HG03558 (cell line): ENCODE measurements at regions not wholly inside any gene's neighbourhood (a gene's known extent, or its start where the extent isn't known, plus 50 kb on each side); places are given as distances from the start of the nearest gene placed in this dataset.

Source experiments
- ATAC-seq: cut with Tn5 transposase; IDR thresholded peaks from one replicate; pipeline ENCODE4 v1.9.1; 2021; ENCODE audit warnings: moderate number of reproducible peaks; ENCODE audit not compliant: unreplicated experiment; ENCODE audit errors: extremely low read depth

DNA sequence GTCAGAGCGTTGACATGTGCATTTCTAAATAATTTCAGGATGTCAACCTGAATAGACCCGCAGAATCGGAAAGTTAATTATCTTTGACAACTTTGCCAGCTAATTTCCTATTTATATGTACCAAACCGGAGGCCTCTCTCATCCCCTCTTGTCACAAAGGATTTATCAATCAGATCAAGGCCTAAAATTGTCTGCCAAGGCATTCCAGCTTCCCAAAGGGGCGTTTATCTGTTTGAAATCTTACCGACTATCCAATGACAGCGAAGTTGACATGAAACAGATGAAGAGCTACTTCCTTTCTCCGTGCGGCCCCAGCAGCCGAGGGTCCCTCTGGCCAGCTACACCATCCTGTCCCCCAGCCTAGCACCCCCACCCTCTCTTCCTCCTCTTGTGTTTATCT lies 223.7 kb upstream of the DYNLRB2 start:
- ATAC-seq = no peak

DNA sequence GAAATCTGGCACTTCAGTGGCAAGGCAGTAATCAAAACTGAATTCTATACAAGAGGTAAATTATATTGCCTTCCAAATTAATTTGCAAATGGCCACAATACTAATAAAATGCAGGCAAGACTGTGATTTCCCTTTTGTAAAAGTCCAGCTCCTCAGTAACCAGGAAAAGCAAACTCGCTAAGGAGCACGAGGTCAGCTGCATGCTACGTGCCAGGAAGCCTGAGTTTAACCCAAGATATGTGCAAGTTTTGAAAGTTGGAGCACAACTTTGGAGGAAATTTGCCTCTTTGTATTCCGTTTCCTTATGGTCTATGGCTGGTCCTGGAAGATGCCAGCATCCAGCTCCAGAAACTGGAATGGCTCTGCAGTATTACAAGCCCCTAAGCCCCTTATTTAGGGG lies 226.8 kb upstream of the DYNLRB2 start:
- no peak for ATAC-seq

GRCh38 chr16:80309178-80309577 lies 231.6 kb upstream of the DYNLRB2 start:
- ATAC-seq = no peak

DNA sequence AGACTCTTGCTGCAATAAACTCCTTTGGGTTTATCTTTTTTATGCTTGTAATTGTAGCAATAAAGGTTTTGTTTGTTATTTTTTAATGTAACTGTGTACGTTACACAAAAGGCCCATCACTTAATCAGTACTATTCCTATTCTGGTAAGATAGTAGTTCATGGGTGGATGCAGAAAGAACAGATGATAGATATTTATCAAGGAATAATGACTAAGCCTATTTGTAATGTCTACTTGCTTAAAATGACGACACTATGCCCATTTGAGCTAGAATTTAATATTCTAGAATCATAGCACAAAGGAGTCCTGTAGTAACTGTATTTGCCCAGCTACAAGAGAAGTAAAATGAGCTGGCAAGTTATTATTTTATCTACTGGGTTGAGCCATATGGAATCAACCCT lies 235.4 kb upstream of the DYNLRB2 start:
- ATAC-seq = no peak

DNA sequence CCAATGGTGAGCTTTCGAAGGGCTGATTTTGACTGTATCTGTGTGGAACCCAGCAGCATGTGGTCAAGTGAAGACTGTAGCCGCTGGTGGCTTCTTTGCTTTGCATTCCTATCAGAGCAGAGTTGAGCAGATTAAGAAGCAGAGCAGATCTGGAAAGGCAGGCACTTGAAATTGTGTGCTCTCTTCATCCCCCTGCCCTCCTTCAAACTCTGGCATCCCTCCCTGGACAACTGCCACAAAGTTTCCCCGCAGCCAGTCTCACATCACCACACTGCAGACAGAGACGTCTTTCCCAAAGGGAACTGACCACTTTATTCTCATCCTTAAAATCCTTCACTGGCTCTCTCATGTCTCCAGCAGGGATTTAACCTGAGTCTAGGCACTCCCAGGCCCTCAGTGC lies 237.1 kb upstream of the DYNLRB2 start:
- no peak for ATAC-seq

DNA sequence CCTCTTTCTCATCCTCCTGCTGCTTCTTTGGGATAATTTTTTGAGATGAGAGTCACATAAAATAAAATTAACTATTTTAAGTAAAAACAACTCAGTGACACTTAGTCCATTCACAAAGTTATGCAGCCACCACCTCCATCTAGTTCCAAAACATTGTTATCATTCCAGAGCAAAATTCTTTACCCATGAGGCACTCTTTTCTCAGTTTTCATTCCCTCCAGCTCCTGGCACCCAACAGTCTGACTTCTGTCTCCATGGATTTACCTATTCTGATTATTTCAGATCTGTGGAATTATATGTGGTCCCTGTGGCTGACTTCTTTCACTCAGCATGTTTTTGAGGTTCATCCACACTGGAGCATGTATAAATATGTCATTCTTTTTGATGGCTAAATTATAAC lies 239.9 kb upstream of the DYNLRB2 start:
- ATAC-seq = no peak

- ATAC-seq = no peak
Measured at GRCh38 chr16:80300456-80300855, 240.3 kb upstream of the DYNLRB2 start.

DNA sequence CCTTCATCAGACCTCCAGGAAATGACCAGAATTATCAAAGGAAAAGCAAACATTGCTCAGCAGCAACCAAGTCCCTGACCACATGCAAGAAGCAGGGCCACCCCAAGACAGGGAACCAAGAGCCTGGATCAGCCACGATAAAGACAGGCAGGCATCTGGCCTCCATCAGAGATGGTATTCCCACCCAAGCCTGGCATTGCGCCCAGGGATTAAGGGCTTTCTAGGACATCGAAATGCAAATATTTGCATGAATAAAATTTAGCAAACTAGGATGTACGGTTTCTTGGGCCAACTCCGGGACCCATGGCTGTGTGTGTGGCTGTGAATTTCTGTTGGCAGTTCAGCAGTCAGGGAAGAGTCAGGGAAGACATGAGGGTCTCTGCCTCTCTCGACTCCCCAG lies 241.4 kb upstream of the DYNLRB2 start:
- ATAC-seq = no peak

GRCh38 chr16:80298676-80299075 lies 242.1 kb upstream of the DYNLRB2 start:
- ATAC-seq = no peak

DNA sequence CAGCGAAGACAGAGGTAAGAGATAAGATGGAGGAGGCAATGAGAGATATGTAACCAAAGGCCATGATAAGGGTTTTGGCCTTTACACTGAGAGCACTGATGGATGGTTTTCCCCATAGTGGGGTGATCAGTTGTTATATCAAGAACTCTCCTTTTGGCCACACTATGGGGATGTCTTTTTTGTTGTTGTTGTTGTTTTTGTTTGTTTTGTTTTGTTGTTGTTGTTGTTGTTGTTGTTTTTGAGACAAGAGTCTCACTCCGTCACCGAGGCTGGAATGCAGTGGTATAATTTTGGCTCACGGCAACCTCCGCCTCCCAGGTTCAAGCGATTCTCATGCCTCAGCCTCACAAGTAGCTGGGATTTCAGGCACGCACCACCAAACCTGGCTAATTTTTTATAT lies 244.8 kb upstream of the DYNLRB2 start:
- no peak for ATAC-seq

DNA sequence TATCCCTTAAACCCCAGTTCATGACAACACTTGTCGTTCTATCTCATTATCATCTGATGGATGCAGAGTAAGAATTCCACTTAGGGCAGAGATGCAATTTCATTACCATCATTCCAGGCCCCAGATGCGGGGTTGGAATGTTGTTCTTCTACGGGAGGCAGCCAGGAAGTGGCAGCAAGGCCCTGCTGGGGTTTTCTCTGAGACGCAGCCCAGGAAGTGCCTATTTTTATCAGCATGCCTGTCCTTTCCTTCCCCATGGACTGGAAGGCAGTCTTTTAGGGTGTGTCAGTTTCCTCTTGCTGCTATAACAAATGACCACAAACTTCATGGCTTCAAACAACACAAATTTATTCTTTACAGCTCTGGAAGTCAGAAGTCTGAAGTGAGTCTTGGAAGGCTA lies 246.6 kb upstream of the DYNLRB2 start:
- no peak for ATAC-seq

DNA sequence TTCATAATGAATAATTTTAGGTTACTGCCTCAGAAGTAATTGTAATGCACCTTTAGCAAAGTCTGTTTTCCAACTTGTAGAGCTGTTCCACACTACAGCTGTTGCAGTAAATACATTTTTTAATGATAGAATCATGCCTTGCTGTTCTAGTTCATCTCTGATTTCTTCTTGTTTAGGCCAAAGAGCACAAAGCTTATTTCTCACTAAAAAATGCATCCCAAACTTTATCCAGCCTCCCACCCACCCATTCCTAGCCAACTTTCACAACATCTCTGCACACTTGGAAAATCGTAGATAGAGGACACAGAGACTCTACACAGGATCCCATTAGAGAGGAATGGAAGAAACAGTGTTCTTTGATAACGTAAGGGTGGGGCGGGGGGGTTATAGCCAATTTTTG lies 252.2 kb upstream of the DYNLRB2 start:
- ATAC-seq = no peak

GRCh38 chr16:80287674-80288073 lies 253.1 kb upstream of the DYNLRB2 start:
- no peak for ATAC-seq

DNA sequence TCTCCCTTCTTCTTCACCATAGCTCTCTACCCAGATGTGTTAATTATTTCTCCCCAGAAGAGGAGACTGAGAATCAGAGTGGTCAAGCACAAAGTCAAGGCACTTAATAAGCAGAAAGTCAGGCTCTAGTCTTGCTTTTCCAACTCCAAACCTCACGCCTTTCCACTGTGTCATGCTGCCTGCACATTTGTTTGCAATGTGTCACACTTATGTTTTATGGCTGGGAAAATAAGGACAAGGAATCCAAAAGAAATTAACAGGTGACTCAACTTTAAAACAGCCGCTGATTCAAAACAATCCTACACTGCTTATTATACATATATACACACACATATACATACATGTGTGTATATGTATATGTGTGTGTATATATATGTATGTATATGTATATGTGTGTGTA lies 255.7 kb upstream of the DYNLRB2 start:
- no peak for ATAC-seq

- no peak for ATAC-seq
Measured at GRCh38 chr16:80283466-80284392, 257.1 kb upstream of the DYNLRB2 start.

GRCh38 chr16:80280557-80280956 lies 260.2 kb upstream of the DYNLRB2 start:
- ATAC-seq = no peak

DNA sequence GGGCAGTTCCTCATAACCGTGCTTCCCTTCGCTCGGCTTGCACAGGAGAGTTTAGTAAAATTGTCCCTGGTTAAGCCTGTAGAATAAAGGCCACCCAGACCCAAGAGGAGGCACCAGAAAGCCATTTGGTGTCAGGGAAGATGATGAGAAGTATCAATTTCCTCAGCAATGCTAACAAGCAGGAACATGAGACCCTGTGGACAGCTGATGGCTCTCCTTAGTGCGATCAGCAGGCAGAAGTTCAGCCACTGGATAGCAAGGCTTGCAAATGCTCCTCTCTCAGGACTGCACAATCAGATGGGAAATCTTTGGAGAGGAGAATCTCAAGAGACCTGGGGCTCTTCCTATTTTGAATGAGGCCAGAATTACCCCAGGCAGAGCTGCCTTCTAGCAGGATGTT lies 261.1 kb upstream of the DYNLRB2 start:
- no peak for ATAC-seq

DNA sequence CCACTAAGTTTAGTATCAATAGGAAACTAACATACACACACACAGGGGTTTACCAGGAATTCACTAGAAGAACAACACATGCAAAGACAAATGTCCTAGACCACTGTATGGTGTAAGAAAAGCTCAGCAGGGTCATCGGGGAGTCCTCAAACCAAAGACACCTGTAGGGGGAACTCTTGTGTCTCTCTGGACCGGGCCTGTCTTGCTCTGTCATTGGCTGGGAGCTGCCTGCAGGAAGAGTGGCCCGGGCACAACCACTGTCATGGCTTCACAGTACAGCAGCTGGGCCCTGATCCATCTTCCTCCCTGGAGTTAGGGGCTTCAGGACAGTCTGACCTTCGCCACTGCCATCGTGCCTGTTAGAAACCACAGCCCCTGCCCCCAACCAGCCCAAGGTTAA lies 263.6 kb upstream of the DYNLRB2 start:
- ATAC-seq = no peak

DNA sequence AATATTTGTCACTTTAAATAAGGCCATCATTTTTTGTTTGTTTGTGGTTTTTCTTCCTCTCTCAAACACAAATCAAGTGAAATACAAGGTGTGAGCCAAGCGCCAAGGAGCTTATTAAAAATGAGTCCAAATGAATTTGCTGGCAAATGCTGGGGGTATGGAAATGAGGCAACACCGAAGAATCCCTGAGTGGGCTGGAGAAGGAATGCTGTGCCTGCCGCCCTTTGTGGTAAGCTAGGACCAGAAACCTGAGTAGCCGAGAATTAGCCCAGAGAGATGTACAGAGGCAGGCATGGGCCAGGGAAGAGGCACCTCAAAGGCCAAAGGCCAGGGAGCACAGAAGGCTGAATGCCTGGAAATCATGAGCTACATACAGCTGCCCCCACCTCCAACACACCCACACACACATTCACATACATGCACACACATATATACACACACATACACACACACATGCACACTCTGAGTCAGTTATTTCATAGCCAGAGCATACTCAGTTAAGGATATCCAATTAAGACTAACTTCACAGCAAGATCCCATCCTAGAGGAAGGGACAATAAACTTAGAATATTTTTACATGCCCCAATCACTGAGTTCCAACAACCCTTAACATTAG lies 266.1 kb upstream of the DYNLRB2 start:
- ATAC-seq = no peak

DNA sequence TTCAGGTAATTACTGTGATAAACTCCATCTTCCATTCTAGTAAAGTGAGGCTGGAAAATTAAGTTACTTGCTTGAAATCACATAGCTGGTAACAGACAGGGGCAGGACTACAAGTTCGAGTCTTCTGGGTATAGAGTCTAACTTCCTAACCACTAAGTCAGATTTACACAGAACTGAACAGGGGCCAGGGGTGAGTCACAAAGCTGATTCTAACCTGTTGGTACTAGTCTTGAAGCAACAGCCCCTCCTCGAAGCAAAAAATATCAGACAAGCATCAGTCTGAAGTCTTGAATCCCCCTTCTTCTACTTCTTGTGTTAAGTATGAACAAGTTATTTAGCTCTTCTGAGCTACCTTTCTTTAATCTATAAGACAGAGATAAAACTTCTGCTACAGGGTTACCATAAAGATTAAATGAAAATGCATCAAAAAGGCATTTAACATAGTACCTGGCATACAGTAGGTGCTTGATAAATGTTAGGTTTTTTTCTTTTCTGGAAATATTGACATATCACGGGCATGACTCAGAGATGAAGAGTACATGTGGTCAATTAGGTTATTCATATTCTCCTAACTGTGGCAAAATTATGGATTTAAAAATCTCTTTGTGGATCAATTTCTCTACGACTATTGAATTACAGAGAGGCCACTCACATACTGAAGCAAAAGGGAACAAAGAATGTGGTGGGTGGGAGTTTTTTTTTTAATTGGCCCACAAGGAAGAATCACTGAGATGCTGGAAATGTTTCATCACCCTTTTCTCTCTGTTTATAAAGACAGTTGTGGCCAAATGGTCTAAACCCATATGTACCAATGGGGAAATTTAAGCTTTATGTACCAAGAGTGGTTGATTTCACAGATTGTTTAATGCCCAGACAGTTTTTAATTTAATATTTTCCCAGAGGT lies 266.9 kb upstream of the DYNLRB2 start:
- ATAC-seq = no peak
